PFSK-1 (cell line): ENCODE measurements at regions not wholly inside any gene's neighbourhood (a gene's known extent, or its start where the extent isn't known, plus 50 kb on each side); places are given as distances from the start of the nearest gene placed in this dataset.

ENCODE experiments used
- FOXP2 ChIP-seq: optimal IDR thresholded peaks from 2 replicates; pipeline ENCODE3; 2011; ENCODE audit warnings: borderline replicate concordance, control low read depth, inconsistent platforms; ENCODE audit not compliant: insufficient read depth; ENCODE audit errors: extremely low read length, extremely low read depth
- POLR2AphosphoS5 ChIP-seq: IDR thresholded peaks from 2 replicates; pipeline ENCODE4 v1.6.1; 2012; ENCODE audit warnings: low read depth, mild to moderate bottlenecking, control low read depth, low read length, moderate library complexity
- REST ChIP-seq, 2 experiments: IDR thresholded peaks; 2 replicates each; pipeline versions ENCODE4 v1.6.1 to v1.8.0; 2011 to 2012; ENCODE audit warnings: low read depth in 2 of 2, low read length in 2 of 2, control low read depth in 1 of 2, inconsistent platforms in 1 of 2, mild to moderate bottlenecking in 1 of 2, moderate library complexity in 1 of 2; ENCODE audit not compliant: insufficient read depth in 1 of 2
- SIN3A ChIP-seq: IDR thresholded peaks from 2 replicates; pipeline ENCODE4 v1.6.1; 2012; ENCODE audit warnings: mild to moderate bottlenecking, low read length, moderate library complexity, borderline replicate concordance; ENCODE audit not compliant: insufficient read depth
- TAF1 ChIP-seq: IDR thresholded peaks from 2 replicates; pipeline ENCODE4 v1.6.1; 2012; ENCODE audit warnings: low read length, control low read depth, borderline replicate concordance; ENCODE audit not compliant: insufficient read depth

- no peak for TF ChIP-seq TAF1
- TF ChIP-seq POLR2AphosphoS5 = no peak
- no peak for TF ChIP-seq REST (IDR thresholded peaks at IDR 0.05; ENCODE audit: insufficient read depth in 1 of 2, low read depth in 2 of 2, low read length in 2 of 2)
These were observed 122.0 kb downstream of the GAS1 start for GRCh38 chr9:86825299-86825698.

GRCh38 chr9:86822006-86822801 lies 125.1 kb downstream of the GAS1 start:
- no peak for TF ChIP-seq TAF1
- TF ChIP-seq FOXP2 = no peak
- no peak for TF ChIP-seq SIN3A
- no peak for TF ChIP-seq POLR2AphosphoS5

GRCh38 chr9:86821006-86821845 lies 126.1 kb downstream of the GAS1 start:
- TF ChIP-seq REST (IDR thresholded peaks at IDR 0.05; ENCODE audit: insufficient read depth in 1 of 2, low read depth in 2 of 2, low read length in 2 of 2) = no peak
- TF ChIP-seq TAF1 = no peak
- TF ChIP-seq FOXP2 = no peak
- no peak for TF ChIP-seq SIN3A
- TF ChIP-seq POLR2AphosphoS5 = no peak

- TF ChIP-seq POLR2AphosphoS5 (no peak), FOXP2 (no peak), TAF1 (no peak), REST (IDR thresholded peaks at IDR 0.05; ENCODE audit: insufficient read depth in 1 of 2, low read depth in 2 of 2, low read length in 2 of 2) (no peak), SIN3A (no peak)
These were observed 127.8 kb downstream of the GAS1 start for GRCh38 chr9:86819552-86819951.

- TF ChIP-seq FOXP2 (no peak), SIN3A (no peak), POLR2AphosphoS5 (no peak), TAF1 (no peak), REST (IDR thresholded peaks at IDR 0.05; ENCODE audit: insufficient read depth in 1 of 2, low read depth in 2 of 2, low read length in 2 of 2) (no peak)
These were observed 128.7 kb downstream of the GAS1 start for GRCh38 chr9:86818636-86819035.
